ENCODE measurements at regions not wholly inside any gene's neighbourhood (a gene's known extent, or its start where the extent isn't known, plus 50 kb on each side); places are given as distances from the start of the nearest gene placed in this dataset.

DNA sequence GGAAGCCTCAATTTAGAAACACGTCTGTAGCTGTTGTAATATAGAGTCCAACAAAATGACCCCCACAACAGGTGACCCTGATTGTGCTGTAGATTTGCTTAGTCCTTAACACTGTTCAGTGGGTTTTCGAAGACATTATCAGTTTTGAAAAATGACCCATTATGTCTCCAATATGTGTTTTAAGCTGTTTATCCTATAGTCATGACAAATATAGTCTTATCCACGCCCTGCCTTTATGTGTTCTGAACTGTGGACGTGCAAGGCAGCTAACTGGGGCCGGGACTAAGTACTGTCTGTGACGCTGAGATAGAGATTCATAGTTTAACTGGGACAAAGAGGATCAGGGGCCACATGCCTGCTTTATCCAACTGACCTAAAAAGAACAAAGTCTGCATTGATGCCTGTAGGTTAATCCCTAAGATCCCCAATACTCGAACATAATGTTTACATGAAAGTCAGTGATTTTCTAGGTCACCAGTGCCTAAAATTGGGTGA is 192.4 kb downstream of the CD83 start:
- POLR2A ChIA-PET = no interaction called here

GRCh38 chr6:14310960-14311359 is 193.4 kb downstream of the CD83 start:
- ChIA-PET POLR2A (no interaction called here), CTCF (no interaction called here)
- Histone ChIP-seq H3K9ac (no peak overlapping the region), H3K79me2 (ENCODE audit: insufficient read depth) (no peaks in the 10 kb centered on the region), H3K4me3 (ENCODE audit: low read depth in 2 of 2, low read length in 1 of 2) (no peak overlapping the region), H4K20me1 (ENCODE audit: insufficient read depth) (no peaks in the 10 kb centered on the region), H3K36me3 (replicated peaks in 1 of 2; ENCODE audit: control insufficient read depth in 1 of 2, insufficient read depth in 2 of 2, low read length in 1 of 2) (no peaks in the 10 kb centered on the region), H3K27me3 (ENCODE audit: insufficient read depth) (no peaks in the 10 kb centered on the region; the same call in 1 of the 2 replicates), H2AFZ (ENCODE audit: low read depth) (no peak overlapping the region), H3K9me2 (no peaks in the 10 kb centered on the region), H3K4me1 (ENCODE audit: control insufficient read depth in 1 of 2, insufficient read depth in 2 of 2, low read depth in 1 of 2, low read length in 1 of 2) (no peaks in the 10 kb centered on the region), H3F3A (replicated peaks; ENCODE audit: insufficient read depth) (no peaks in the 10 kb centered on the region), H3K9me3 (no peaks in the 10 kb centered on the region), H3K4me2 (no peak overlapping the region), H3K27ac (ENCODE audit: low read depth in 2 of 2, low read length in 1 of 2) (no peak overlapping the region)
- DNase-seq = no peak
- WGBS (ENCODE audit: low lambda C conversion rate) = 43% methylated on average over 5 of the region's 5 CpGs
- TF ChIP-seq GABPA (IDR thresholded peaks at IDR 0.05; ENCODE audit: low read depth) (no peak), TCF12 (IDR thresholded peaks at IDR 0.05) (no peak), CTCF (IDR thresholded peaks at IDR 0.05) (no peak), GATA2 (CRISPR knock-in tag; IDR thresholded peaks at IDR 0.05) (no peak), JUND (IDR thresholded peaks at IDR 0.05) (no peak), REST (IDR thresholded peaks at IDR 0.05; ENCODE audit: low read depth, low read length) (no peak), TEAD4 (IDR thresholded peaks at IDR 0.05; ENCODE audit: borderline replicate concordance, insufficient read depth) (no peak)
- TF ChIP-seq, protein P1, sequence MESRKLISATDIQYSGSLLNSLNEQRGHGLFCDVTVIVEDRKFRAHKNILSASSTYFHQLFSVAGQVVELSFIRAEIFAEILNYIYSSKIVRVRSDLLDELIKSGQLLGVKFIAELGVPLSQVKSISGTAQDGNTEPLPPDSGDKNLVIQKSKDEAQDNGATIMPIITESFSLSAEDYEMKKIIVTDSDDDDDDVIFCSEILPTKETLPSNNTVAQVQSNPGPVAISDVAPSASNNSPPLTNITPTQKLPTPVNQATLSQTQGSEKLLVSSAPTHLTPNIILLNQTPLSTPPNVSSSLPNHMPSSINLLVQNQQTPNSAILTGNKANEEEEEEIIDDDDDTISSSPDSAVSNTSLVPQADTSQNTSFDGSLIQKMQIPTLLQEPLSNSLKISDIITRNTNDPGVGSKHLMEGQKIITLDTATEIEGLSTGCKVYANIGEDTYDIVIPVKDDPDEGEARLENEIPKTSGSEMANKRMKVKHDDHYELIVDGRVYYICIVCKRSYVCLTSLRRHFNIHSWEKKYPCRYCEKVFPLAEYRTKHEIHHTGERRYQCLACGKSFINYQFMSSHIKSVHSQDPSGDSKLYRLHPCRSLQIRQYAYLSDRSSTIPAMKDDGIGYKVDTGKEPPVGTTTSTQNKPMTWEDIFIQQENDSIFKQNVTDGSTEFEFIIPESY (IDR thresholded peaks at IDR 0.05; ENCODE audit: borderline replicate concordance, low read depth) = no peak
- TF ChIP-seq, protein P2, sequence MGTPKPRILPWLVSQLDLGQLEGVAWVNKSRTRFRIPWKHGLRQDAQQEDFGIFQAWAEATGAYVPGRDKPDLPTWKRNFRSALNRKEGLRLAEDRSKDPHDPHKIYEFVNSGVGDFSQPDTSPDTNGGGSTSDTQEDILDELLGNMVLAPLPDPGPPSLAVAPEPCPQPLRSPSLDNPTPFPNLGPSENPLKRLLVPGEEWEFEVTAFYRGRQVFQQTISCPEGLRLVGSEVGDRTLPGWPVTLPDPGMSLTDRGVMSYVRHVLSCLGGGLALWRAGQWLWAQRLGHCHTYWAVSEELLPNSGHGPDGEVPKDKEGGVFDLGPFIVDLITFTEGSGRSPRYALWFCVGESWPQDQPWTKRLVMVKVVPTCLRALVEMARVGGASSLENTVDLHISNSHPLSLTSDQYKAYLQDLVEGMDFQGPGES (IDR thresholded peaks at IDR 0.05; ENCODE audit: low read depth, low read length) = no peak

More for the DNA sequence above, 192.4 kb downstream of the CD83 start:
- DNase-seq = no peak
- H3K4me1 ChIP-seq (ENCODE audit: control insufficient read depth in 1 of 2, insufficient read depth in 2 of 2, low read depth in 1 of 2, low read length in 1 of 2) = no peaks in the 10 kb centered on the region
- no peak overlapping the region for H3K27ac ChIP-seq (ENCODE audit: low read depth in 2 of 2, low read length in 1 of 2)
- no peaks in the 10 kb centered on the region for H3K36me3 ChIP-seq (replicated peaks in 1 of 2; ENCODE audit: control insufficient read depth in 1 of 2, insufficient read depth in 2 of 2, low read length in 1 of 2)
- H3K4me3 ChIP-seq (ENCODE audit: low read depth in 2 of 2, low read length in 1 of 2) = no peak overlapping the region
- H3K27me3 ChIP-seq (ENCODE audit: insufficient read depth) = no peaks in the 10 kb centered on the region; the same call in 1 of the 2 replicates
- CTCF ChIA-PET = no interaction called here
- no peak overlapping the region for H2AFZ ChIP-seq (ENCODE audit: low read depth)
- no peaks in the 10 kb centered on the region for H4K20me1 ChIP-seq (ENCODE audit: insufficient read depth)
- no peaks in the 10 kb centered on the region for H3K9me2 ChIP-seq
- WGBS (ENCODE audit: low lambda C conversion rate) = 30% methylated on average over 7 of the region's 7 CpGs
- no peak overlapping the region for H3K4me2 ChIP-seq
- no peak for TF ChIP-seq REST (IDR thresholded peaks at IDR 0.05; ENCODE audit: low read depth, low read length)
- no peak overlapping the region for H3K9ac ChIP-seq
- H3K9me3 ChIP-seq = no peaks in the 10 kb centered on the region
- no peaks in the 10 kb centered on the region for H3K79me2 ChIP-seq (ENCODE audit: insufficient read depth)
- no peaks in the 10 kb centered on the region for H3F3A ChIP-seq (replicated peaks; ENCODE audit: insufficient read depth)

Data from SK-N-SH (cell line).